ENCODE measurements at regions not wholly inside any gene's neighbourhood (a gene's known extent, or its start where the extent isn't known, plus 50 kb on each side); places are given as distances from the start of the nearest gene placed in this dataset.

- H3K4me3 ChIP-seq = no peak overlapping the region
- no peak overlapping the region for H3K4me2 ChIP-seq
- H3K4me1 ChIP-seq (ENCODE audit: insufficient read depth) = no peaks in the 10 kb centered on the region
- H3K36me3 ChIP-seq (replicated peaks; ENCODE audit: insufficient read depth, low read depth) = no peaks in the 10 kb centered on the region
- no peak overlapping the region for H2AFZ ChIP-seq
- TF ChIP-seq EZH2phosphoT487 (IDR thresholded peaks at IDR 0.05; ENCODE audit: low read depth, severe bottlenecking, unreplicated experiment) = no peak
- TF ChIP-seq, protein P1, sequence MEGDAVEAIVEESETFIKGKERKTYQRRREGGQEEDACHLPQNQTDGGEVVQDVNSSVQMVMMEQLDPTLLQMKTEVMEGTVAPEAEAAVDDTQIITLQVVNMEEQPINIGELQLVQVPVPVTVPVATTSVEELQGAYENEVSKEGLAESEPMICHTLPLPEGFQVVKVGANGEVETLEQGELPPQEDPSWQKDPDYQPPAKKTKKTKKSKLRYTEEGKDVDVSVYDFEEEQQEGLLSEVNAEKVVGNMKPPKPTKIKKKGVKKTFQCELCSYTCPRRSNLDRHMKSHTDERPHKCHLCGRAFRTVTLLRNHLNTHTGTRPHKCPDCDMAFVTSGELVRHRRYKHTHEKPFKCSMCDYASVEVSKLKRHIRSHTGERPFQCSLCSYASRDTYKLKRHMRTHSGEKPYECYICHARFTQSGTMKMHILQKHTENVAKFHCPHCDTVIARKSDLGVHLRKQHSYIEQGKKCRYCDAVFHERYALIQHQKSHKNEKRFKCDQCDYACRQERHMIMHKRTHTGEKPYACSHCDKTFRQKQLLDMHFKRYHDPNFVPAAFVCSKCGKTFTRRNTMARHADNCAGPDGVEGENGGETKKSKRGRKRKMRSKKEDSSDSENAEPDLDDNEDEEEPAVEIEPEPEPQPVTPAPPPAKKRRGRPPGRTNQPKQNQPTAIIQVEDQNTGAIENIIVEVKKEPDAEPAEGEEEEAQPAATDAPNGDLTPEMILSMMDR (IDR thresholded peaks at IDR 0.05; ENCODE audit: poor library complexity) = no peak
- TF ChIP-seq EZH2 (IDR thresholded peaks at IDR 0.05; ENCODE audit: borderline replicate concordance) = no peak
- H3K79me2 ChIP-seq = no peaks in the 10 kb centered on the region
- H3K27me3 ChIP-seq = peaks cover 29% of the 10 kb centered on the region
- H3K9me3 ChIP-seq (ENCODE audit: low read depth) = no peaks in the 10 kb centered on the region
- 69% methylated on average over 11 of the region's 13 CpGs for WGBS (ENCODE audit: low lambda C conversion rate, missing lambda C conversion rate)
- H3K9me2 ChIP-seq (replicated peaks; ENCODE audit: insufficient read depth) = no peaks in the 10 kb centered on the region
- no peak overlapping the region for H3K27ac ChIP-seq
- H4K20me1 ChIP-seq (ENCODE audit: insufficient read depth, poor library complexity, severe bottlenecking) = no peaks in the 10 kb centered on the region
- DNase-seq (ENCODE audit: low spot score) = no peak
Measured at GRCh38 chr5:1651971-1652872, 128.5 kb upstream of the LPCAT1 start.

GRCh38 chr5:1651250-1651649 is 127.5 kb upstream of the LPCAT1 start:
- no peak overlapping the region for H2AFZ ChIP-seq
- H3K36me3 ChIP-seq (replicated peaks; ENCODE audit: insufficient read depth, low read depth) = no peaks in the 10 kb centered on the region
- peaks cover 29% of the 10 kb centered on the region for H3K27me3 ChIP-seq
- H3K9me2 ChIP-seq (replicated peaks; ENCODE audit: insufficient read depth) = no peaks in the 10 kb centered on the region
- H4K20me1 ChIP-seq (ENCODE audit: insufficient read depth, poor library complexity, severe bottlenecking) = no peaks in the 10 kb centered on the region
- no peaks in the 10 kb centered on the region for H3K4me1 ChIP-seq (ENCODE audit: insufficient read depth)
- H3K9me3 ChIP-seq (ENCODE audit: low read depth) = no peaks in the 10 kb centered on the region
- no peak overlapping the region for H3K27ac ChIP-seq
- WGBS (ENCODE audit: low lambda C conversion rate, missing lambda C conversion rate) = 77% methylated on average over 2 of the region's 6 CpGs
- DNase-seq (ENCODE audit: low spot score) = no peak
- TF ChIP-seq, protein P1 (IDR thresholded peaks at IDR 0.05; ENCODE audit: poor library complexity) = no peak
- TF ChIP-seq EZH2phosphoT487 (IDR thresholded peaks at IDR 0.05; ENCODE audit: low read depth, severe bottlenecking, unreplicated experiment) (no peak), EZH2 (IDR thresholded peaks at IDR 0.05; ENCODE audit: borderline replicate concordance) (no peak)
- no peak overlapping the region for H3K4me2 ChIP-seq
- no peak overlapping the region for H3K4me3 ChIP-seq
- no peaks in the 10 kb centered on the region for H3K79me2 ChIP-seq

DNA sequence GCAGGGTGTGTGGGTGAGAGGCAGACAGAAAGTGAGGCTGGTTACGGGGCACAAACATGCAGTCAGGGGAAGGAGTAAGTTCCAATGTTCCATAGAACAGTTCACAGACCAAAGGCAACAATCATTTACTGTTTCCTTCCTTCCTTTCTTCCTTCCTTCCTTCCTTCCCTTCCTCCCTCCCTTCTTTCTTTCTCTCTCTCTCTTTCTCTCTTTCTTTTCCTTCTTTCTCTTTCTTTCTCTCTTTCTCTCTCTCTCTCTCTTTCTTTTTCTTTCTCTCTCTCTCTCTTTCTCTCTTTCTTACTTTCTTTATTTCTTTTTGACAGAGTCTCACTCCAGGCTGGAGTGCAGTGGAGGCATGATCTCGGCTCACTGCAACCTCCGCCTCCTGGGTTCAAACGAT is 125.8 kb upstream of the LPCAT1 start:
- no peaks in the 10 kb centered on the region for H3K9me2 ChIP-seq (replicated peaks; ENCODE audit: insufficient read depth)
- H3K36me3 ChIP-seq (replicated peaks; ENCODE audit: insufficient read depth, low read depth) = no peaks in the 10 kb centered on the region
- WGBS (ENCODE audit: low lambda C conversion rate, missing lambda C conversion rate) = 82% methylated on average over 4 of the region's 4 CpGs
- DNase-seq (ENCODE audit: low spot score) = no peak
- no peak overlapping the region for H3K4me3 ChIP-seq
- TF ChIP-seq EZH2 (IDR thresholded peaks at IDR 0.05; ENCODE audit: borderline replicate concordance) (no peak), EZH2phosphoT487 (IDR thresholded peaks at IDR 0.05; ENCODE audit: low read depth, severe bottlenecking, unreplicated experiment) (no peak)
- TF ChIP-seq, protein P1 (IDR thresholded peaks at IDR 0.05; ENCODE audit: poor library complexity) = no peak
- H3K27ac ChIP-seq = no peak overlapping the region
- no peaks in the 10 kb centered on the region for H3K79me2 ChIP-seq
- no peaks in the 10 kb centered on the region for H3K9me3 ChIP-seq (ENCODE audit: low read depth)
- no peaks in the 10 kb centered on the region for H3K4me1 ChIP-seq (ENCODE audit: insufficient read depth)
- no peak overlapping the region for H2AFZ ChIP-seq
- H3K4me2 ChIP-seq = no peak overlapping the region
- no peaks in the 10 kb centered on the region for H4K20me1 ChIP-seq (ENCODE audit: insufficient read depth, poor library complexity, severe bottlenecking)
- H3K27me3 ChIP-seq = peaks cover 29% of the 10 kb centered on the region
